Caki2 (cell line): ENCODE measurements at regions not wholly inside any gene's neighbourhood (a gene's known extent, or its start where the extent isn't known, plus 50 kb on each side); places are given as distances from the start of the nearest gene placed in this dataset.

Source experiments
- DNase-seq: peaks from one replicate; pipeline ENCODE4 v3.0.0-alpha.2; 2015; ENCODE audit warnings: low read depth
- in situ Hi-C: cut with HindIII; loops from 2 replicates; pipeline ENCODE4 v1.10.0; 2016; ENCODE audit warnings: low sequenced_read_pairs, low pct_unique_long_range_greater_than_20kb, mixed read lengths

GRCh38 chr4:100786481-100786880 is 268.7 kb upstream of the EMCN start:
- in situ Hi-C loops = no loop called here
- no peak for DNase-seq

GRCh38 chr4:100782356-100782755 is 264.5 kb upstream of the EMCN start:
- no peak for DNase-seq

GRCh38 chr4:100781435-100781834 is 263.6 kb upstream of the EMCN start:
- in situ Hi-C loops = no loop called here
- no peak for DNase-seq

More at GRCh38 chr4:100782356-100782755, 264.5 kb upstream of the EMCN start:
- in situ Hi-C loops = no loop called here

- in situ Hi-C loops = no loop called here
- no peak for DNase-seq
Observed at GRCh38 chr4:100780126-100780525, 262.3 kb upstream of the EMCN start.

- no peak for DNase-seq
- in situ Hi-C loops = no loop called here
Observed at GRCh38 chr4:100778431-100778830, 260.6 kb upstream of the EMCN start.

- in situ Hi-C loops = no loop called here
Observed at GRCh38 chr4:100762738-100763137, 244.9 kb upstream of the EMCN start.

GRCh38 chr4:100754751-100755150 is 236.9 kb upstream of the EMCN start:
- in situ Hi-C loops = no loop called here

More at GRCh38 chr4:100762738-100763137, 244.9 kb upstream of the EMCN start:
- no peak for DNase-seq

GRCh38 chr4:100746141-100746739 is 228.4 kb upstream of the EMCN start:
- DNase-seq = no peak
- in situ Hi-C loops = no loop called here

More at GRCh38 chr4:100754751-100755150, 236.9 kb upstream of the EMCN start:
- DNase-seq = no peak

- DNase-seq = peak; percentile 21
- in situ Hi-C loops = no loop called here
Observed at GRCh38 chr4:100742045-100742444, 224.2 kb upstream of the EMCN start.

GRCh38 chr4:100739426-100739825 is 221.6 kb upstream of the EMCN start:
- DNase-seq = no peak
- in situ Hi-C loops = no loop called here

GRCh38 chr4:100738196-100739165 is 220.7 kb upstream of the EMCN start:
- DNase-seq = peak; percentile 35
- in situ Hi-C loops = no loop called here

GRCh38 chr4:100736641-100737451 is 219.0 kb upstream of the EMCN start:
- DNase-seq = peak; percentile 2
- in situ Hi-C loops = no loop called here

- no peak for DNase-seq
- in situ Hi-C loops = no loop called here
Observed at GRCh38 chr4:100728861-100729260, 211.0 kb upstream of the EMCN start.

- DNase-seq = no peak
- in situ Hi-C loops = no loop called here
Observed at GRCh38 chr4:100722866-100723459, 205.1 kb upstream of the EMCN start.

GRCh38 chr4:100722133-100722532 is 204.3 kb upstream of the EMCN start:
- in situ Hi-C loops = no loop called here
- DNase-seq = no peak

GRCh38 chr4:100721490-100721889 is 203.7 kb upstream of the EMCN start:
- in situ Hi-C loops = no loop called here

GRCh38 chr4:100721077-100721476 is 203.3 kb upstream of the EMCN start:
- in situ Hi-C loops = no loop called here
- no peak for DNase-seq

More at GRCh38 chr4:100721490-100721889, 203.7 kb upstream of the EMCN start:
- no peak for DNase-seq

GRCh38 chr4:100716416-100716815 is 198.6 kb upstream of the EMCN start:
- in situ Hi-C loops = no loop called here
- no peak for DNase-seq
